Activated B cell treated with CpG ODN at 0.5 μM for 24 hours (primary cell): ENCODE measurements at regions not wholly inside any gene's neighbourhood (a gene's known extent, or its start where the extent isn't known, plus 50 kb on each side); places are given as distances from the start of the nearest gene placed in this dataset.
"Not testable (repeated sequence)": the region's sequence is repeated elsewhere in the genome, so short reads cannot be mapped to it uniquely, and the experiment has no call there.

Experiments
- ATAC-seq: fragments of 200-7000 bp; cut with Tn5 transposase; one replicate; pipeline ENCODE4 v1.10.0; 2021; ENCODE audit warnings: low read depth, mild to moderate bottlenecking, moderate library complexity
- CTCF ChIA-PET: fragments of 350-600 bp; sonication (Branson Sonifier 250); formaldehyde crosslinking; loops from one replicate; lab custom pipeline; 2021; ENCODE audit warnings: antibody characterized with exemption; lab: Charles Lee
- POLR2A ChIA-PET: fragments of 350-600 bp; sonication (Branson Sonifier 250); formaldehyde crosslinking; loops from one replicate; lab custom pipeline; 2021; ENCODE audit warnings: antibody characterized with exemption; lab: Charles Lee
- DNase-seq: peaks from one replicate; pipeline ENCODE4 v3.0.0; 2022
- H3K27ac Mint-ChIP-seq: one replicate; pipeline ENCODE4 v1.8.0; 2020; ENCODE audit warnings: mixed read lengths
- H3K27me3 Mint-ChIP-seq: one replicate; pipeline ENCODE4 v1.8.0; 2021; ENCODE audit warnings: mixed read lengths
- H3K36me3 Mint-ChIP-seq: one replicate; pipeline ENCODE4 v1.8.0; 2021; ENCODE audit warnings: low read depth, mixed read lengths
- H3K4me1 Mint-ChIP-seq: one replicate; pipeline ENCODE4 v1.8.0; 2021; ENCODE audit warnings: mixed read lengths
- H3K4me3 Mint-ChIP-seq: one replicate; pipeline ENCODE4 v1.8.0; 2020; ENCODE audit warnings: mild to moderate bottlenecking, mixed read lengths
- H3K9me3 Mint-ChIP-seq: one replicate; pipeline ENCODE4 v1.8.0; 2020; ENCODE audit warnings: mixed read lengths
- CTCF ChIP-seq: fragments of 200-600 bp; IDR thresholded peaks from one replicate; pipeline ENCODE4 v1.8.0; 2022; ENCODE audit warnings: antibody characterized with exemption, mild to moderate bottlenecking
- intact Hi-C: fragments of 100-400 bp; cut with micrococcal nuclease; formaldehyde crosslinking; loops from one replicate; pipeline ENCODE4 v1.15.1; 2024

- intact Hi-C loops = no loop called here
- ATAC-seq = no peak
- H3K27ac Mint-ChIP-seq = no peak overlapping the region
- TF ChIP-seq CTCF = no peak
- no peak for DNase-seq
- no peaks in the 10 kb centered on the region for H3K4me1 Mint-ChIP-seq
- peaks cover under 1% of the 10 kb centered on the region for H3K9me3 Mint-ChIP-seq
- no peaks in the 10 kb centered on the region for H3K36me3 Mint-ChIP-seq
- POLR2A ChIA-PET = no interaction called here
- CTCF ChIA-PET = no interaction called here
- H3K4me3 Mint-ChIP-seq = no peak overlapping the region
- peaks cover 26% of the 10 kb centered on the region for H3K27me3 Mint-ChIP-seq
Observed at GRCh38 chr16:31810863-31811262, 62.7 kb upstream of the ZNF267 start.

- ATAC-seq, H3K4me1 Mint-ChIP-seq, POLR2A ChIA-PET, H3K4me3 Mint-ChIP-seq, H3K27ac Mint-ChIP-seq, intact Hi-C loops, H3K9me3 Mint-ChIP-seq, H3K36me3 Mint-ChIP-seq, CTCF ChIA-PET, DNase-seq: not testable (repeated sequence)
- peaks cover 19% of the 10 kb centered on the region for H3K27me3 Mint-ChIP-seq
Observed at GRCh38 chr16:31816141-31816540, 57.5 kb upstream of the ZNF267 start.

GRCh38 chr16:31819386-31819785, 54.2 kb upstream of the ZNF267 start:
- Mint-ChIP-seq H3K4me3 (no peak overlapping the region), H3K27ac (no peak overlapping the region), H3K36me3 (no peaks in the 10 kb centered on the region), H3K9me3 (no peaks in the 10 kb centered on the region), H3K4me1 (no peaks in the 10 kb centered on the region), H3K27me3 (peaks cover 18% of the 10 kb centered on the region)
- ChIA-PET POLR2A (no interaction called here), CTCF (no interaction called here)
- ATAC-seq (no peak), DNase-seq (no peak)
- intact Hi-C loops = no loop called here
- no peak for TF ChIP-seq CTCF

- intact Hi-C loops = no loop called here
- H3K27me3 Mint-ChIP-seq = peaks cover 22% of the 10 kb centered on the region
- no peak overlapping the region for H3K4me3 Mint-ChIP-seq
- ChIA-PET POLR2A (no interaction called here), CTCF (no interaction called here)
- DNase-seq (no peak), ATAC-seq (no peak)
- no peak overlapping the region for H3K27ac Mint-ChIP-seq
- no peaks in the 10 kb centered on the region for H3K9me3 Mint-ChIP-seq
- H3K4me1 Mint-ChIP-seq = no peaks in the 10 kb centered on the region
- TF ChIP-seq CTCF = no peak
- H3K36me3 Mint-ChIP-seq = no peaks in the 10 kb centered on the region
Observed at GRCh38 chr16:31819948-31820347, 53.7 kb upstream of the ZNF267 start.
